Keratinocyte (primary cell): ENCODE measurements at regions not wholly inside any gene's neighbourhood (a gene's known extent, or its start where the extent isn't known, plus 50 kb on each side); places are given as distances from the start of the nearest gene placed in this dataset.

Source experiments
- DNase-seq: peaks from one replicate; pipeline ENCODE4 v3.0.0-alpha.2; 2011; ENCODE audit warnings: low read depth, missing footprints, low spot score
- FAIRE-seq: peaks from 2 replicates; lab custom pipeline; 2011; peaks lifted over from hg19 to GRCh38; lab: Jason Lieb, UNC
- H2AFZ ChIP-seq: 2 replicates; pipeline ENCODE4 v1.6.0; 2012; ENCODE audit warnings: low read length, control low read depth, inconsistent platforms; ENCODE audit not compliant: control insufficient read depth
- H3K27ac ChIP-seq: 2 replicates; pipeline ENCODE4 v1.5.1; 2011; ENCODE audit warnings: low read length; ENCODE audit not compliant: control insufficient read depth, insufficient read depth
- H3K27me3 ChIP-seq: 3 replicates; pipeline ENCODE4 v1.6.0; 2011; ENCODE audit warnings: low read length; ENCODE audit not compliant: control insufficient read depth, insufficient read depth; ENCODE audit errors: extremely low read depth
- H3K36me3 ChIP-seq, 2 experiments: 2 replicates in 1 of 2; 3 replicates in 1 of 2; pipeline ENCODE4 v1.5.1; 2011; ENCODE audit warnings: low read length in 2 of 2, mild to moderate bottlenecking in 1 of 2; ENCODE audit not compliant: control insufficient read depth in 2 of 2, insufficient read depth in 2 of 2; ENCODE audit errors: extremely low read depth in 1 of 2
- H3K4me1 ChIP-seq: 3 replicates; pipeline ENCODE4 v1.5.1; 2011; ENCODE audit warnings: low read length; ENCODE audit not compliant: control insufficient read depth, insufficient read depth; ENCODE audit errors: extremely low read depth
- H3K4me2 ChIP-seq: 3 replicates; pipeline ENCODE4 v1.6.0; 2011; ENCODE audit warnings: low read depth, low read length; ENCODE audit not compliant: control insufficient read depth, insufficient read depth; ENCODE audit errors: extremely low read depth
- H3K4me3 ChIP-seq, 3 experiments: fragments of 200-600 bp in 1 of 3; sonication (generic) in 1 of 3; 2 replicates in 2 of 3; 3 replicates in 1 of 3; pipeline ENCODE4 v1.5.1; 2011 to 2016; ENCODE audit warnings: low read length in 3 of 3, mild to moderate bottlenecking in 3 of 3, control low read depth in 2 of 3, inconsistent platforms in 1 of 3, low read depth in 1 of 3, mixed read lengths in 1 of 3, mixed run types in 1 of 3, moderate library complexity in 1 of 3; ENCODE audit not compliant: control insufficient read depth in 2 of 3, insufficient read depth in 2 of 3; ENCODE audit errors: extremely low read depth in 1 of 3
- H3K79me2 ChIP-seq: 2 replicates; pipeline ENCODE4 v1.6.0; 2012; ENCODE audit warnings: low read length; ENCODE audit not compliant: control insufficient read depth, insufficient read depth
- H3K9ac ChIP-seq: 3 replicates; pipeline ENCODE4 v1.6.0; 2011; ENCODE audit warnings: low read length; ENCODE audit not compliant: control insufficient read depth, insufficient read depth; ENCODE audit errors: extremely low read depth
- H3K9me1 ChIP-seq: 3 replicates; pipeline ENCODE4 v1.6.0; 2011; ENCODE audit warnings: low read length; ENCODE audit not compliant: control insufficient read depth, insufficient read depth; ENCODE audit errors: extremely low read depth
- H3K9me3 ChIP-seq: 2 replicates; pipeline ENCODE4 v1.5.1; 2012; ENCODE audit warnings: low read depth, low read length; ENCODE audit not compliant: control insufficient read depth
- H4K20me1 ChIP-seq: 3 replicates; pipeline ENCODE4 v1.6.0; 2011; ENCODE audit warnings: low read length; ENCODE audit not compliant: control insufficient read depth, insufficient read depth; ENCODE audit errors: extremely low read depth
- CTCF ChIP-seq, 3 experiments: IDR thresholded peaks in 1 of 3; conservative IDR thresholded peaks in 1 of 3; optimal IDR thresholded peaks in 1 of 3; 2 replicates in 2 of 3; 3 replicates in 1 of 3; pipeline versions ENCODE3 to v1.5.1; 2011; ENCODE audit warnings: low read length in 3 of 3, mild to moderate bottlenecking in 3 of 3, moderate library complexity in 2 of 3, control low read depth in 1 of 3, inconsistent platforms in 1 of 3; ENCODE audit not compliant: insufficient read depth in 2 of 3; ENCODE audit errors: extremely low read depth in 1 of 3
- EZH2 ChIP-seq: IDR thresholded peaks from one replicate; pipeline ENCODE4 v1.6.1; 2012; ENCODE audit warnings: inconsistent platforms, mild to moderate bottlenecking, low read length, moderate library complexity
- dilution Hi-C: fragments of 300-500 bp; cut with MboI; formaldehyde crosslinking; loops from one replicate; pipeline ENCODE4 v1.7.0; 2020; ENCODE audit warnings: low sequenced_read_pairs; ENCODE audit not compliant: extremely low pct_ligation_motif_present

GRCh38 chr7:156478486-156478885 lies 162.1 kb upstream of the RNF32 start:
- Histone ChIP-seq H3K4me3 (no peak overlapping the region), H3K27me3 (no peaks in the 10 kb centered on the region), H3K79me2 (no peaks in the 10 kb centered on the region), H3K4me1 (no peaks in the 10 kb centered on the region), H3K36me3 (no peaks in the 10 kb centered on the region), H3K9me1 (no peaks in the 10 kb centered on the region), H3K9ac (no peak overlapping the region), H2AFZ (no peak overlapping the region), H3K9me3 (no peaks in the 10 kb centered on the region), H3K4me2 (no peak overlapping the region), H3K27ac (no peak overlapping the region), H4K20me1 (no peaks in the 10 kb centered on the region)
- FAIRE-seq = no peak
- dilution Hi-C loops = no loop called here
- TF ChIP-seq CTCF (optimal IDR thresholded peaks at IDR 0.05 in 1 of 3, IDR thresholded peaks at IDR 0.05 in 1 of 3, conservative IDR thresholded peaks at IDR 0.05 in 1 of 3; ENCODE audit: extremely low read depth in 1 of 3, insufficient read depth in 2 of 3, low read length in 3 of 3) = no peak
- DNase-seq = no peak

- H3K9me1 ChIP-seq = no peaks in the 10 kb centered on the region
- dilution Hi-C loops = no loop called here
- H3K9me3 ChIP-seq = no peaks in the 10 kb centered on the region
- H3K4me3 ChIP-seq = no peak overlapping the region
- H4K20me1 ChIP-seq = no peaks in the 10 kb centered on the region
- DNase-seq = no peak
- H3K36me3 ChIP-seq = no peaks in the 10 kb centered on the region
- no peak overlapping the region for H2AFZ ChIP-seq
- TF ChIP-seq CTCF (optimal IDR thresholded peaks at IDR 0.05 in 1 of 3, IDR thresholded peaks at IDR 0.05 in 1 of 3, conservative IDR thresholded peaks at IDR 0.05 in 1 of 3; ENCODE audit: extremely low read depth in 1 of 3, insufficient read depth in 2 of 3, low read length in 3 of 3) (no peak), EZH2 (no peak)
- H3K9ac ChIP-seq = no peak overlapping the region
- H3K4me1 ChIP-seq = no peaks in the 10 kb centered on the region
- FAIRE-seq = no peak
- no peak overlapping the region for H3K4me2 ChIP-seq
- no peaks in the 10 kb centered on the region for H3K79me2 ChIP-seq
- H3K27me3 ChIP-seq = no peaks in the 10 kb centered on the region
- H3K27ac ChIP-seq = no peak overlapping the region
Observed at GRCh38 chr7:156475666-156476065, 164.9 kb upstream of the RNF32 start.
